K562 (cell line): ENCODE measurements at regions not wholly inside any gene's neighbourhood (a gene's known extent, or its start where the extent isn't known, plus 50 kb on each side); places are given as distances from the start of the nearest gene placed in this dataset.

Experiments
- EHMT2 ChIP-seq: fragments of 450-650 bp; IDR thresholded peaks from 2 replicates; pipeline ENCODE4 v1.6.1; 2018; ENCODE audit warnings: antibody characterized with exemption
- ELK1 ChIP-seq: sonication (generic); formaldehyde crosslinking; IDR thresholded peaks from 2 replicates; pipeline ENCODE4 v1.8.1; 2022; ENCODE audit warnings: missing genetic modification reagents
- EP300 ChIP-seq: IDR thresholded peaks from 2 replicates; pipeline ENCODE4 v1.6.1; 2012; ENCODE audit warnings: low read length, improper control_type of control experiment
- ETV5 ChIP-seq: sonication (generic); formaldehyde crosslinking; IDR thresholded peaks from 2 replicates; pipeline ENCODE4 v1.4.0; 2020; ENCODE audit warnings: low read depth, mild to moderate bottlenecking, missing genetic modification reagents
- JUND ChIP-seq, 2 experiments: IDR thresholded peaks; 2 replicates in 1 of 2; 3 replicates in 1 of 2; pipeline ENCODE4 v1.6.1; 2011; ENCODE audit warnings: borderline replicate concordance in 2 of 2, low read depth in 2 of 2, low read length in 2 of 2, improper control_type of control experiment in 1 of 2, missing biosample characterization in 1 of 2, missing genetic modification characterization in 1 of 2, missing genetic modification reagents in 1 of 2
- KAT7 ChIP-seq: sonication (generic); formaldehyde crosslinking; IDR thresholded peaks from 2 replicates; pipeline ENCODE4 v1.8.0; 2022; ENCODE audit warnings: missing genetic modification reagents, mild to moderate bottlenecking, borderline replicate concordance
- LEF1 ChIP-seq: fragments of 450-650 bp; IDR thresholded peaks from 2 replicates; pipeline ENCODE4 v1.6.1; 2016; ENCODE audit warnings: mild to moderate bottlenecking
- MAFF ChIP-seq: IDR thresholded peaks from 2 replicates; pipeline ENCODE4 v1.6.1; 2012; ENCODE audit warnings: low read length, improper control_type of control experiment
- MTA1 ChIP-seq: fragments of 450-650 bp; IDR thresholded peaks from 2 replicates; pipeline ENCODE4 v1.6.1; 2017; ENCODE audit warnings: borderline replicate concordance
- NCOR1 ChIP-seq: fragments of 450-650 bp; IDR thresholded peaks from 2 replicates; pipeline ENCODE4 v1.6.1; 2016; ENCODE audit warnings: mild to moderate bottlenecking, moderate library complexity
- NR1H2 ChIP-seq: sonication (generic); formaldehyde crosslinking; IDR thresholded peaks from 2 replicates; pipeline ENCODE4 v1.4.0; 2020; ENCODE audit warnings: mild to moderate bottlenecking, missing genetic modification reagents
- RBM39 ChIP-seq: fragments of 200-400 bp; formaldehyde crosslinking; optimal IDR thresholded peaks from 2 replicates; pipeline ENCODE3; 2018; ENCODE audit warnings: low read depth, low read length
- TOE1 ChIP-seq, 2 experiments: fragments of 450-650 bp in 1 of 2; sonication (generic) in 1 of 2; formaldehyde crosslinking in 1 of 2; IDR thresholded peaks; 2 replicates each; pipeline versions ENCODE4 v1.7.1 to v1.8.0; 2016 to 2022; ENCODE audit warnings: borderline replicate concordance in 2 of 2, mild to moderate bottlenecking in 2 of 2, antibody characterized with exemption in 1 of 2, inconsistent platforms in 1 of 2, low read depth in 1 of 2, missing genetic modification reagents in 1 of 2, moderate library complexity in 1 of 2
- ZC3H8 ChIP-seq: fragments of 450-650 bp; IDR thresholded peaks from 2 replicates; pipeline ENCODE4 v1.6.1; 2017
- ZNF134 ChIP-seq: fragments of 250-450 bp; sonication (Bioruptor Pico); conservative IDR thresholded peaks from 2 replicates; pipeline ENCODE4 v1.4.0; 2020
- ZNF274 ChIP-seq: IDR thresholded peaks from 2 replicates; pipeline ENCODE4 v1.6.1; 2011; ENCODE audit warnings: low read depth, mild to moderate bottlenecking, low read length, moderate library complexity, borderline replicate concordance
- ZNF408 ChIP-seq: fragments of 250-450 bp; sonication (Bioruptor Pico); IDR thresholded peaks from 2 replicates; pipeline ENCODE4 v1.4.0; 2020; ENCODE audit warnings: low read depth, mild to moderate bottlenecking, moderate library complexity
- ZNF717 ChIP-seq: fragments of 250-450 bp; sonication (Bioruptor Pico); IDR thresholded peaks from 2 replicates; pipeline ENCODE4 v1.5.0; 2021
- TF ChIP-seq, protein P1 (sequence below): IDR thresholded peaks from 2 replicates; pipeline ENCODE4 v1.6.1; 2016; ENCODE audit warnings: missing genetic modification characterization, missing compliant biosample characterization
- TF ChIP-seq, protein P2 (sequence below), 2 experiments: IDR thresholded peaks; 2 replicates each; pipeline ENCODE4 v1.6.1; 2011; ENCODE audit warnings: borderline replicate concordance in 1 of 2, control low read depth in 1 of 2, low read depth in 1 of 2, low read length in 1 of 2, mild to moderate bottlenecking in 1 of 2, mixed read lengths in 1 of 2, moderate library complexity in 1 of 2; ENCODE audit not compliant: insufficient read depth in 1 of 2, insufficient read length in 1 of 2, poor library complexity in 1 of 2, severe bottlenecking in 1 of 2; ENCODE audit errors: extremely low read depth in 1 of 2
- TF ChIP-seq, protein P3 (sequence below): sonication (generic); formaldehyde crosslinking; IDR thresholded peaks from 2 replicates; pipeline ENCODE4 v1.8.0; 2022; ENCODE audit warnings: mild to moderate bottlenecking, low read depth, missing genetic modification reagents
- TF ChIP-seq, protein P4 (sequence below): fragments of 450-650 bp; formaldehyde crosslinking; IDR thresholded peaks from 2 replicates; pipeline ENCODE4 v1.4.0; 2020; ENCODE audit warnings: mild to moderate bottlenecking, moderate library complexity

DNA sequence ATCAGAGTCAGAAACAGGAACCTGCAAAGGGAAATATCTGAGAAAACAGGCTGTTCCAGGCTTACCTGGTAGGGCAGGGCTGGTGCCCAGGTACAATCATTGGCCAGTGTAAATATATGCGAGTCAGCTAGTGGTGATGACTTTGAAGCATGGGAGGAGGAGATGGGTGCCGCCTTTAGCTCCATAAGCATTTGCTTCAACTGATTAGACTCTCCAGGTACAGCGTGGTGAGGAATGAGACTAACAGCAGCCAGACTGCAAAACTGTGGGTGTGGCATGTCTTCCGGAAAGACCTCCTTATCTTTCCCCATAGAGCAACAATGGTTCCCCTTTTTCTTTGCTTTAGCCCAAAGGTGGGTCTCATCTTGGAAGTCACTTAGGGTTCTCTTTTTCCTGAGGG is 137.2 kb downstream of the LRIG2 start (continued):
- TF ChIP-seq, protein P1, sequence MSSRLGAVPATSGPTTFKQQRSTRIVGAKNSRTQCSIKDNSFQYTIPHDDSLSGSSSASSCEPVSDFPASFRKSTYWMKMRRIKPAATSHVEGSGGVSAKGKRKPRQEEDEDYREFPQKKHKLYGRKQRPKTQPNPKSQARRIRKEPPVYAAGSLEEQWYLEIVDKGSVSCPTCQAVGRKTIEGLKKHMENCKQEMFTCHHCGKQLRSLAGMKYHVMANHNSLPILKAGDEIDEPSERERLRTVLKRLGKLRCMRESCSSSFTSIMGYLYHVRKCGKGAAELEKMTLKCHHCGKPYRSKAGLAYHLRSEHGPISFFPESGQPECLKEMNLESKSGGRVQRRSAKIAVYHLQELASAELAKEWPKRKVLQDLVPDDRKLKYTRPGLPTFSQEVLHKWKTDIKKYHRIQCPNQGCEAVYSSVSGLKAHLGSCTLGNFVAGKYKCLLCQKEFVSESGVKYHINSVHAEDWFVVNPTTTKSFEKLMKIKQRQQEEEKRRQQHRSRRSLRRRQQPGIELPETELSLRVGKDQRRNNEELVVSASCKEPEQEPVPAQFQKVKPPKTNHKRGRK (tag): no peak
- TF ChIP-seq ZNF134 (peak; percentile 95), ZNF274 (no peak), RBM39 (no peak), ZNF717 (CRISPR knock-in tag) (no peak), ETV5 (peak; percentile 66), ZNF408 (CRISPR knock-in tag) (no peak), NCOR1 (peak; percentile 53; the same call in 1 of the 2 replicates), KAT7 (CRISPR knock-in tag) (no peak), EP300 (peak; percentile 57; the same call in 1 of the 2 replicates), EHMT2 (peak; percentile 43), MTA1 (0 out of 2 replicates have a peak, but pooled peaks have one; percentile 17), MAFF (no peak), NR1H2 (CRISPR knock-in tag) (no peak), ELK1 (CRISPR knock-in tag) (no peak), ZC3H8 (no peak), TOE1 (IDR thresholded peaks at IDR 0.05; ENCODE audit: borderline replicate concordance) (no peak), TOE1 (CRISPR knock-in tag; IDR thresholded peaks at IDR 0.05; ENCODE audit: borderline replicate concordance, low read depth) (no peak), LEF1 (0 out of 2 replicates have a peak, but pooled peaks have one; percentile 30), JUND (IDR thresholded peaks at IDR 0.05; ENCODE audit: borderline replicate concordance, low read depth, low read length) (peak; percentile 56; the same call in 1 of the 2 replicates), JUND (tag; IDR thresholded peaks at IDR 0.05; ENCODE audit: borderline replicate concordance, low read depth, low read length) (peak; percentile 57; the same call in 1 of the 3 replicates)
- TF ChIP-seq, protein P2, sequence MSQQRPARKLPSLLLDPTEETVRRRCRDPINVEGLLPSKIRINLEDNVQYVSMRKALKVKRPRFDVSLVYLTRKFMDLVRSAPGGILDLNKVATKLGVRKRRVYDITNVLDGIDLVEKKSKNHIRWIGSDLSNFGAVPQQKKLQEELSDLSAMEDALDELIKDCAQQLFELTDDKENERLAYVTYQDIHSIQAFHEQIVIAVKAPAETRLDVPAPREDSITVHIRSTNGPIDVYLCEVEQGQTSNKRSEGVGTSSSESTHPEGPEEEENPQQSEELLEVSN (IDR thresholded peaks at IDR 0.05; ENCODE audit: borderline replicate concordance in 1 of 2, extremely low read depth in 1 of 2, insufficient read depth in 1 of 2, insufficient read length in 1 of 2, low read depth in 1 of 2, low read length in 1 of 2, poor library complexity in 1 of 2, severe bottlenecking in 1 of 2): peak in 1 of 2 experiments; percentile 38
- TF ChIP-seq, protein P3, sequence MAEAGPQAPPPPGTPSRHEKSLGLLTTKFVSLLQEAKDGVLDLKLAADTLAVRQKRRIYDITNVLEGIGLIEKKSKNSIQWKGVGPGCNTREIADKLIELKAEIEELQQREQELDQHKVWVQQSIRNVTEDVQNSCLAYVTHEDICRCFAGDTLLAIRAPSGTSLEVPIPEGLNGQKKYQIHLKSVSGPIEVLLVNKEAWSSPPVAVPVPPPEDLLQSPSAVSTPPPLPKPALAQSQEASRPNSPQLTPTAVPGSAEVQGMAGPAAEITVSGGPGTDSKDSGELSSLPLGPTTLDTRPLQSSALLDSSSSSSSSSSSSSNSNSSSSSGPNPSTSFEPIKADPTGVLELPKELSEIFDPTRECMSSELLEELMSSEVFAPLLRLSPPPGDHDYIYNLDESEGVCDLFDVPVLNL (CRISPR knock-in tag): no peak
- TF ChIP-seq, protein P4, sequence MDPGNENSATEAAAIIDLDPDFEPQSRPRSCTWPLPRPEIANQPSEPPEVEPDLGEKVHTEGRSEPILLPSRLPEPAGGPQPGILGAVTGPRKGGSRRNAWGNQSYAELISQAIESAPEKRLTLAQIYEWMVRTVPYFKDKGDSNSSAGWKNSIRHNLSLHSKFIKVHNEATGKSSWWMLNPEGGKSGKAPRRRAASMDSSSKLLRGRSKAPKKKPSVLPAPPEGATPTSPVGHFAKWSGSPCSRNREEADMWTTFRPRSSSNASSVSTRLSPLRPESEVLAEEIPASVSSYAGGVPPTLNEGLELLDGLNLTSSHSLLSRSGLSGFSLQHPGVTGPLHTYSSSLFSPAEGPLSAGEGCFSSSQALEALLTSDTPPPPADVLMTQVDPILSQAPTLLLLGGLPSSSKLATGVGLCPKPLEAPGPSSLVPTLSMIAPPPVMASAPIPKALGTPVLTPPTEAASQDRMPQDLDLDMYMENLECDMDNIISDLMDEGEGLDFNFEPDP (CRISPR knock-in tag): no peak
